IMR-90 (cell line): ENCODE measurements at regions not wholly inside any gene's neighbourhood (a gene's known extent, or its start where the extent isn't known, plus 50 kb on each side); places are given as distances from the start of the nearest gene placed in this dataset.
A peak's percentile ranks its signal among the peaks of the same experiment; 100 is the strongest.

ENCODE experiments used
- ATAC-seq: fragments of 200-7000 bp; cut with Tn5 transposase; 2 replicates; pipeline ENCODE4 v1.9.1; 2020; ENCODE audit warnings: low read depth, mild to moderate bottlenecking, moderate library complexity
- BruUV-seq: library from RNA; stranded (reverse); fragments of 400-500 nt; replicated peaks from 2 replicates; lab custom pipeline; 2021; lab: Mats Ljungman, UMichigan
- CTCF ChIA-PET: fragments of 300-600 bp; formaldehyde crosslinking; extraction: SDS; loops from one replicate; lab custom pipeline; 2021; ENCODE audit warnings: antibody characterized with exemption; lab: Yijun Ruan, JAX
- POLR2A ChIA-PET: fragments of 300-600 bp; sonication (Branson Sonifier 250); formaldehyde crosslinking; loops from one replicate; lab custom pipeline; 2022; ENCODE audit warnings: antibody characterized with exemption; ENCODE audit not compliant: unreplicated experiment; lab: Charles Lee
- DNase-seq: peaks from one replicate; pipeline ENCODE4 v3.0.0; 2013
- H2AFZ ChIP-seq: replicated peaks from 2 replicates; pipeline ENCODE3; 2013; ENCODE audit warnings: low read length, mild to moderate bottlenecking; ENCODE audit not compliant: poor library complexity
- H2AK5ac ChIP-seq: 2 replicates; pipeline ENCODE4 v1.6.1; 2013; ENCODE audit warnings: low read depth, low read length, inconsistent platforms
- H2AK9ac ChIP-seq: replicated peaks from 2 replicates; pipeline ENCODE3; 2013; ENCODE audit warnings: mild to moderate bottlenecking, low read depth, low read length, moderate library complexity; ENCODE audit not compliant: poor library complexity
- H2BK120ac ChIP-seq: 2 replicates; pipeline ENCODE4 v1.6.1; 2013; ENCODE audit warnings: low read depth, low read length, inconsistent platforms
- H2BK15ac ChIP-seq: 3 replicates; pipeline ENCODE4 v1.6.1; 2013; ENCODE audit warnings: low read depth, low read length, inconsistent platforms
- H2BK20ac ChIP-seq: 2 replicates; pipeline ENCODE4 v1.6.1; 2013; ENCODE audit warnings: low read depth, mild to moderate bottlenecking, inconsistent platforms, low read length, moderate library complexity
- H2BK5ac ChIP-seq: 2 replicates; pipeline ENCODE4 v1.6.1; 2013; ENCODE audit warnings: mild to moderate bottlenecking, low read depth, low read length, inconsistent platforms; ENCODE audit not compliant: poor library complexity, severe bottlenecking
- H3K14ac ChIP-seq: replicated peaks from 2 replicates; pipeline ENCODE4 v1.6.1; 2013; ENCODE audit warnings: low read depth, low read length, inconsistent platforms
- H3K18ac ChIP-seq: 2 replicates; pipeline ENCODE4 v1.6.1; 2013; ENCODE audit warnings: low read depth, low read length, control low read depth
- H3K23ac ChIP-seq: 2 replicates; pipeline ENCODE4 v1.6.1; 2013; ENCODE audit warnings: low read depth, low read length, inconsistent platforms
- H3K27ac ChIP-seq: 2 replicates; pipeline ENCODE4 v1.5.1; 2013; ENCODE audit warnings: mild to moderate bottlenecking, control low read depth, low read length; ENCODE audit not compliant: insufficient read depth
- H3K27me3 ChIP-seq: 2 replicates; pipeline ENCODE4 v1.6.1; 2013; ENCODE audit warnings: low read length; ENCODE audit not compliant: control insufficient read depth, insufficient read depth
- H3K36me3 ChIP-seq: 2 replicates; pipeline ENCODE4 v1.6.1; 2013; ENCODE audit warnings: low read length, mixed read lengths; ENCODE audit not compliant: control insufficient read depth, insufficient read depth
- H3K4ac ChIP-seq: 2 replicates; pipeline ENCODE4 v1.6.1; 2013; ENCODE audit warnings: low read depth, low read length, inconsistent platforms
- H3K4me1 ChIP-seq: 2 replicates; pipeline ENCODE4 v1.6.1; 2013; ENCODE audit warnings: low read length, mixed read lengths; ENCODE audit not compliant: control insufficient read depth, insufficient read depth
- H3K4me2 ChIP-seq: 2 replicates; pipeline ENCODE4 v1.6.1; 2013; ENCODE audit warnings: low read depth, mild to moderate bottlenecking, control low read depth, low read length, moderate library complexity
- H3K4me3 ChIP-seq: 2 replicates; pipeline ENCODE4 v1.5.1; 2013; ENCODE audit warnings: low read depth, mild to moderate bottlenecking, control low read depth, low read length, moderate library complexity; ENCODE audit not compliant: insufficient read depth
- H3K56ac ChIP-seq: 2 replicates; pipeline ENCODE4 v1.6.1; 2013; ENCODE audit warnings: low read length, inconsistent platforms; ENCODE audit not compliant: insufficient read depth; ENCODE audit errors: extremely low read depth
- H3K79me1 ChIP-seq, 2 experiments: 2 replicates each; pipeline ENCODE4 v1.6.1; 2013; ENCODE audit warnings: low read length in 2 of 2, inconsistent platforms in 1 of 2, low read depth in 1 of 2
- H3K9ac ChIP-seq: 2 replicates; pipeline ENCODE4 v1.6.1; 2013; ENCODE audit warnings: low read depth, low read length, control low read depth
- H3K9me1 ChIP-seq: 2 replicates; pipeline ENCODE4 v1.6.1; 2013; ENCODE audit warnings: low read length, inconsistent platforms; ENCODE audit not compliant: insufficient read depth
- H3K9me3 ChIP-seq: 2 replicates; pipeline ENCODE4 v1.6.1; 2013; ENCODE audit warnings: low read length; ENCODE audit not compliant: control insufficient read depth, insufficient read depth
- H4K20me1 ChIP-seq: 2 replicates; pipeline ENCODE4 v1.6.1; 2013; ENCODE audit warnings: low read length, inconsistent platforms; ENCODE audit not compliant: insufficient read depth
- H4K5ac ChIP-seq: 2 replicates; pipeline ENCODE4 v1.6.1; 2013; ENCODE audit warnings: mild to moderate bottlenecking, low read depth, low read length, control low read depth
- H4K8ac ChIP-seq, 2 experiments: 2 replicates each; pipeline ENCODE4 v1.6.1; 2013; ENCODE audit warnings: low read depth in 2 of 2, low read length in 2 of 2, control low read depth in 1 of 2, inconsistent platforms in 1 of 2
- H4K91ac ChIP-seq: 2 replicates; pipeline ENCODE4 v1.6.1; 2013; ENCODE audit warnings: low read depth, low read length, inconsistent platforms; ENCODE audit not compliant: insufficient read depth
- CTCF ChIP-seq: conservative IDR thresholded peaks from 2 replicates; pipeline ENCODE4 v1.5.1; 2012; ENCODE audit warnings: mild to moderate bottlenecking, low read depth, low read length, improper control_type of control experiment
- MAZ ChIP-seq: IDR thresholded peaks from 2 replicates; pipeline ENCODE4 v1.6.1; 2012; ENCODE audit warnings: low read depth, mild to moderate bottlenecking, low read length, improper control_type of control experiment, moderate library complexity, borderline replicate concordance
- POLR2A ChIP-seq: IDR thresholded peaks from 2 replicates; pipeline ENCODE4 v1.6.1; 2012; ENCODE audit warnings: mild to moderate bottlenecking, low read depth, low read length
- WGBS, 2 experiments: methylation state at CpG; one replicate each; pipeline versions ENCODE4 v1.1.5 to v1.1.7; 2013; ENCODE audit warnings: missing lambda C conversion rate in 2 of 2; ENCODE audit not compliant: insufficient read length in 1 of 2; ENCODE audit errors: extremely low coverage in 2 of 2; 5-methylcytosine and 5-hydroxymethylcytosine counted together
- dilution Hi-C: fragments of 300-500 bp; cut with HindIII; formaldehyde crosslinking; loops from one replicate; pipeline ENCODE4 v1.14.3; 2018; ENCODE audit warnings: low sequenced_read_pairs; ENCODE audit not compliant: unreplicated experiment
- in situ Hi-C: fragments of 300-500 bp; cut with MboI; formaldehyde crosslinking; loops from 3 replicates; pipeline ENCODE4 v1.14.3; 2019; ENCODE audit warnings: low sequenced_read_pairs, inconsistent platforms, mixed read lengths
- intact Hi-C: fragments of 100-400 bp; cut with micrococcal nuclease; formaldehyde crosslinking; loops from 2 replicates; pipeline ENCODE4 v1.10.0; 2022

- no peaks in the 10 kb centered on the region for H4K20me1 ChIP-seq
- H4K8ac ChIP-seq, result peak overlapping the region; percentile 92 to 99
- 23% methylated on average over 8 of the region's 17 CpGs; no CpG with 5 or more reads in 1 of the 2 experiments for WGBS, 2 experiments
- DNase-seq (no peak), ATAC-seq (no peak; the same call in 1 of the 2 replicates)
- dilution Hi-C loops, result no loop called here
- peak overlapping the region; percentile 94 for H2AK9ac ChIP-seq
- peak overlapping the region; percentile 82 for H3K18ac ChIP-seq
- H3K9me3 ChIP-seq, result no peaks in the 10 kb centered on the region
- peak overlapping the region; percentile 97 for H4K5ac ChIP-seq
- H2BK120ac ChIP-seq, result peak overlapping the region; percentile 99
- no TSS peak for BruUV-seq
- in situ Hi-C loops, result loop anchor here (10.0 kb wide), 1 partner anchor 349 kb away; no protein-coding TSS in a partner anchor
- peak overlapping the region; percentile 62; the same call in 1 of the 2 replicates for H3K9ac ChIP-seq
- peak overlapping the region; percentile 95 for H4K91ac ChIP-seq
- no peak overlapping the region; the same call in 1 of the 2 replicates for H3K4me2 ChIP-seq
- H3K4ac ChIP-seq, result peak overlapping the region; percentile 99
- peak overlapping the region; percentile 91 for H2AFZ ChIP-seq
- peak overlapping the region; percentile 92 for H3K14ac ChIP-seq
- peak overlapping the region; percentile 61 for H2BK5ac ChIP-seq
- intact Hi-C loops, result loop anchor here (5.0 to 10.0 kb wide), 2 partner anchors 101 to 379 kb away; partner anchors contain the start of gene ZNF438
- peak overlapping the region; percentile 92 for H2BK20ac ChIP-seq
- CTCF ChIA-PET, result interaction anchor here (1.2 kb wide), 1 partner anchor 381 kb away, joined by 3 read pairs; no protein-coding TSS in a partner anchor
- no peaks in the 10 kb centered on the region for H3K36me3 ChIP-seq
- H3K23ac ChIP-seq, result peak overlapping the region; percentile 86
- H3K27ac ChIP-seq, result peak overlapping the region; percentile 100
- H3K4me3 ChIP-seq, result no peak overlapping the region
- peak overlapping the region; percentile 100 for H2AK5ac ChIP-seq
- peaks cover 6 to 38% of the 10 kb centered on the region in 2 experiments; a peak in 3 of 4 replicates for H3K79me1 ChIP-seq
- H3K27me3 ChIP-seq, result no peaks in the 10 kb centered on the region
- H2BK15ac ChIP-seq, result peak overlapping the region; percentile 99
- POLR2A ChIA-PET, result interaction anchor here (0.6 to 2.0 kb wide), 8 partner anchors 44 to 443 kb away, joined by 3 to 13 read pairs (median 4); partner anchors contain the start of gene ZNF438
- peaks cover 30% of the 10 kb centered on the region for H3K9me1 ChIP-seq
- peaks cover 27% of the 10 kb centered on the region for H3K4me1 ChIP-seq
- H3K56ac ChIP-seq, result peak overlapping the region; percentile 67
- TF ChIP-seq CTCF, result no peak
- TF ChIP-seq POLR2A, result 0 out of 2 replicates have a peak, but pooled peaks have one; percentile 10
- no peak for TF ChIP-seq MAZ
Measured at GRCh38 chr10:31133251-31133791, 101.7 kb upstream of the ZNF438 start.
